Colonic mucosa (tissue), 4 donors: ENCODE measurements at regions not wholly inside any gene's neighbourhood (a gene's known extent, or its start where the extent isn't known, plus 50 kb on each side); places are given as distances from the start of the nearest gene placed in this dataset.

Source experiments
- DNase-seq: peaks from one replicate; pipeline ENCODE4 v3.0.0-alpha.2; 2020
- H3K27ac ChIP-seq: fragments of 200-600 bp; one replicate; pipeline ENCODE4 v1.8.0; 2021
- H3K27me3 ChIP-seq: fragments of 200-600 bp; one replicate; pipeline ENCODE4 v1.8.0; 2021
- H3K36me3 ChIP-seq: fragments of 200-600 bp; one replicate; pipeline ENCODE4 v1.8.0; 2021
- H3K4me1 ChIP-seq: fragments of 200-600 bp; one replicate; pipeline ENCODE4 v1.8.0; 2021; ENCODE audit warnings: mild to moderate bottlenecking
- H3K4me3 ChIP-seq: fragments of 200-600 bp; one replicate; pipeline ENCODE4 v1.8.0; 2021
- H3K9ac ChIP-seq, 2 donors: one replicate each; pipeline ENCODE4 v1.7.0; 2013; ENCODE audit warnings: control low read depth in 2 of 2, low read depth in 2 of 2, low read length in 2 of 2
- H3K9me3 ChIP-seq: fragments of 200-600 bp; one replicate; pipeline ENCODE4 v1.8.0; 2021
- intact Hi-C: fragments of 100-400 bp; cut with DNase I; formaldehyde crosslinking; loops from one replicate; pipeline ENCODE4 v1.14.1; 2022
- TF ChIP-seq, protein P1 (sequence below): fragments of 200-600 bp; IDR thresholded peaks from one replicate; pipeline ENCODE4 v1.8.0; 2022; ENCODE audit warnings: antibody characterized with exemption, mild to moderate bottlenecking
- donor health status: healthy.
- donor health status: DM: no; HTN: no; CAD: no.
- donor health status: DM: no; HTN: no; CAD: no.

DNA sequence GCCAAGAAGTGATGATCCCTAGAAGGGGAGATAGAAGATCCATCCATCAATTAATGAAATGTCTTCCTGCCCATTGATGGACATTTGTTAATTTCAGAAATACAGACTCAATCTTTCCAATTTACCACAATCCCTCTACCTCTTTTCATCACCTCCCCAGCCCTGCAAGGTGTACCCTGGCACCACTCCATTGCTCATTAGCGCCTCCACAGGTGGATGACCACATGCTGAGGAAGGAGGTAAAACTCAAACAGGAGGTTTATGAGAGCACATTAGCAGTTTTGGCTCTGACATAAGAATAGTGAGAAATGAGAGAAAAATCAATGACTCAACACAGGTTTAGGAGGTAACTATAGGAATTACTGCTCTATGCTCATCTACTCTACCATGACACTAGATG lies 208.0 kb downstream of the C1D start:
- TF ChIP-seq, protein P1, sequence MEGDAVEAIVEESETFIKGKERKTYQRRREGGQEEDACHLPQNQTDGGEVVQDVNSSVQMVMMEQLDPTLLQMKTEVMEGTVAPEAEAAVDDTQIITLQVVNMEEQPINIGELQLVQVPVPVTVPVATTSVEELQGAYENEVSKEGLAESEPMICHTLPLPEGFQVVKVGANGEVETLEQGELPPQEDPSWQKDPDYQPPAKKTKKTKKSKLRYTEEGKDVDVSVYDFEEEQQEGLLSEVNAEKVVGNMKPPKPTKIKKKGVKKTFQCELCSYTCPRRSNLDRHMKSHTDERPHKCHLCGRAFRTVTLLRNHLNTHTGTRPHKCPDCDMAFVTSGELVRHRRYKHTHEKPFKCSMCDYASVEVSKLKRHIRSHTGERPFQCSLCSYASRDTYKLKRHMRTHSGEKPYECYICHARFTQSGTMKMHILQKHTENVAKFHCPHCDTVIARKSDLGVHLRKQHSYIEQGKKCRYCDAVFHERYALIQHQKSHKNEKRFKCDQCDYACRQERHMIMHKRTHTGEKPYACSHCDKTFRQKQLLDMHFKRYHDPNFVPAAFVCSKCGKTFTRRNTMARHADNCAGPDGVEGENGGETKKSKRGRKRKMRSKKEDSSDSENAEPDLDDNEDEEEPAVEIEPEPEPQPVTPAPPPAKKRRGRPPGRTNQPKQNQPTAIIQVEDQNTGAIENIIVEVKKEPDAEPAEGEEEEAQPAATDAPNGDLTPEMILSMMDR, result no peak
- intact Hi-C loops, result no loop called here
- Histone ChIP-seq H3K36me3 (no peaks in the 10 kb centered on the region), H3K9ac (no peak overlapping the region), H3K27ac (no peak overlapping the region), H3K27me3 (no peaks in the 10 kb centered on the region), H3K4me1 (no peaks in the 10 kb centered on the region), H3K4me3 (no peak overlapping the region), H3K9me3 (no peaks in the 10 kb centered on the region)
- DNase-seq, result no peak

DNA sequence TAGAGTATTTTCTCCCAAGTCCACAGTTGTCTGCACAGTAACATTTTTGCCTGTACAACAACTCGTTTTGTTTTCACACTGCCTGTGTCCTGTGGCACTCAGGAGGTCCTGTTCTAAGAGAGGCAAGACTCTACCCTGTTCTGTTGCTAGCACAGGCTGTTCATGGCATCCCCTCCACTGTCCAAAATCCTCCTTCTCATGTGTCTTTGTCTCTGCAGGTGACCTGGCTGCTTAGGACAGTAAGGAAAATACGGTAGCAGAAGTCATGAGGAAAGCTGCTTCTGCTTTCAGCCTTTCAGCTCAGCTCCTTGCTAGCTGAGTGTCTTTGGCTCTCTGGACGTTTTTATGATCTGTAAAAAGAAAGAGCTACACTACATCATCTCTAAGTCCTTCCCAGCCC lies 205.9 kb downstream of the C1D start:
- TF ChIP-seq, protein P1, result no peak
- intact Hi-C loops, result no loop called here

DNA sequence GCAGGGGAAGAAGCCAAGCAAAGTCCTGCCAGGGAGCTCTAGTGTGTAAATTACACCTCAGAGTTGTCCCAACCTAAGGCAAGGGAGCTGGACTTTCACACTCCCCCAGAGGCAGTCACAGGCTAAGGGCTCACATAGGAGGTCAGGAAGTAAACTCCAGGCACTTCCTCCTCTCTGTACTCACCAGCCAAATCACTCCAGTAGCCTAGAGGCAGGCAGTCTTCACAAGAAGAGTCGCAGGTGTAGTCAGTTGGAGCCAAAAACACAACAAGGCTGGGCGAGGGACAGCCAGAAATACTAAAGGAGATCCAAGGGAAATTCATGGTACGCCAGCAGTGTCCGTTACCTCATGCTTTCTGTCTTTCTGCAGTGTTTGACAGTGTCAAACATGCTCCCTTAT lies 205.0 kb downstream of the C1D start:
- intact Hi-C loops, result no loop called here
- no peaks in the 10 kb centered on the region for H3K36me3 ChIP-seq
- H3K9ac ChIP-seq, result no peak overlapping the region
- no peaks in the 10 kb centered on the region for H3K27me3 ChIP-seq
- no peaks in the 10 kb centered on the region for H3K4me1 ChIP-seq
- no peak overlapping the region for H3K4me3 ChIP-seq
- TF ChIP-seq, protein P1, result no peak
- DNase-seq, result no peak
- no peak overlapping the region for H3K27ac ChIP-seq
- no peaks in the 10 kb centered on the region for H3K9me3 ChIP-seq

More for the DNA sequence above, 205.9 kb downstream of the C1D start:
- no peak for DNase-seq
- no peaks in the 10 kb centered on the region for H3K4me1 ChIP-seq
- H3K36me3 ChIP-seq, result no peaks in the 10 kb centered on the region
- H3K9me3 ChIP-seq, result no peaks in the 10 kb centered on the region
- no peak overlapping the region for H3K4me3 ChIP-seq
- H3K27me3 ChIP-seq, result no peaks in the 10 kb centered on the region
- no peak overlapping the region for H3K9ac ChIP-seq
- no peak overlapping the region for H3K27ac ChIP-seq

DNA sequence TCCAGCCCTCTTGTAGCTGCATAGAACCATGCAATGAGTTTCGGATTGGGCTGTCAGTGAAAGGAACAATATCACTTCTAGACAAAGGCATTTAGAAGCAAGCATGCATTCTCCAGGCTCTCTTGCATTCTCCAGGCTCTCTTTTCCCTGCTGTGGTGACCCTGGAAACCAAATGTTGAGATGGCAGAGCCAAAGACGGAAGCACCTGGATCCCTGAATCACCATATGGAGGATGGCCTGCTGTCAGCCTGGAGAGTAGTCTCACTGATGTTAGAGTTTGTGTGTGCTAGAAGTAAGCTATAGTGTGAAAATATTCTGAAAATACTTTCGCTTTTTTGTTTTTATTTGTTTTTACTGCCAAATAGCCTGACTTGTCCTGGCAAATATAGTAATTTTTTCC lies 203.9 kb downstream of the C1D start:
- TF ChIP-seq, protein P1, result no peak
- Histone ChIP-seq H3K27ac (no peak overlapping the region), H3K4me1 (no peaks in the 10 kb centered on the region), H3K36me3 (no peaks in the 10 kb centered on the region), H3K9me3 (no peaks in the 10 kb centered on the region), H3K4me3 (no peak overlapping the region), H3K27me3 (no peaks in the 10 kb centered on the region), H3K9ac (no peak overlapping the region)
- intact Hi-C loops, result no loop called here
- no peak for DNase-seq

DNA sequence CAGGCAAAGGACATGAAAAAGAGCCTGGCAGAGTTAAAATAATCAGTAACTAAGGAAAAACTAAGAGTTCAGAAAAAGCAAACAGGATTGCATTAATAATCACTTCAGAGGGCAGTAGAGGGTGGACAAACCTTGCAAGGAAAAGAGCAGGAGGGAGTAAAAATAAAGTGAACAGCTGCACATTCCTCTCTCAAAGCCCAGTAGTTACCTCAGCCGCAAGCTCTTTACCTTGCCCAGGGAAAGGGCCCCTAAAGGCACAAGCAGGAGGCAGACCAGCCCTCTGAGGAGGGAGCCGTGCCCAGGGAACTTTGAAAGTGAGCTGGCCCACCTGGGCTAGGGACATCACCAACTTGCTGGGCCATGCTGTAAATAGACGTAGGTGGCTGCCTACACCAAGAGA lies 196.9 kb downstream of the C1D start:
- no peak overlapping the region for H3K9ac ChIP-seq

More for the DNA sequence above, 196.9 kb downstream of the C1D start:
- H3K27ac ChIP-seq, result no peak overlapping the region
- H3K27me3 ChIP-seq, result no peaks in the 10 kb centered on the region
- no peak overlapping the region for H3K4me3 ChIP-seq
- H3K36me3 ChIP-seq, result no peaks in the 10 kb centered on the region
- no peak for DNase-seq
- intact Hi-C loops, result no loop called here
- no peaks in the 10 kb centered on the region for H3K4me1 ChIP-seq
- H3K9me3 ChIP-seq, result no peaks in the 10 kb centered on the region
- TF ChIP-seq, protein P1, result no peak
